ENCODE measurements at regions not wholly inside any gene's neighbourhood (a gene's known extent, or its start where the extent isn't known, plus 50 kb on each side); places are given as distances from the start of the nearest gene placed in this dataset.
"Not testable (repeated sequence)": the region's sequence is repeated elsewhere in the genome, so short reads cannot be mapped to it uniquely, and the experiment has no call there.

- no peak for DNase-seq (ENCODE audit: low read depth)
- no peak for TF ChIP-seq CTCF (IDR thresholded peaks at IDR 0.05; ENCODE audit: control insufficient read depth, extremely low read depth, insufficient read depth)
- no peak overlapping the region for H3K4me3 ChIP-seq (ENCODE audit: low read depth, low read length)
Observed at GRCh38 chr14:89743828-89744227, 210.7 kb downstream of the EFCAB11 start.

- peak; percentile 52 for DNase-seq (ENCODE audit: low read depth)
- TF ChIP-seq CTCF (IDR thresholded peaks at IDR 0.05; ENCODE audit: control insufficient read depth, extremely low read depth, insufficient read depth): no peak
Observed at GRCh38 chr14:89740241-89740640, 214.3 kb downstream of the EFCAB11 start.

GRCh38 chr14:89736881-89737280, 217.6 kb downstream of the EFCAB11 start:
- no peak for TF ChIP-seq CTCF (IDR thresholded peaks at IDR 0.05; ENCODE audit: control insufficient read depth, extremely low read depth, insufficient read depth)
- DNase-seq (ENCODE audit: low read depth): no peak

More at GRCh38 chr14:89740241-89740640, 214.3 kb downstream of the EFCAB11 start:
- no peak overlapping the region; the same call in 1 of the 2 replicates for H3K4me3 ChIP-seq (ENCODE audit: low read depth, low read length)

GRCh38 chr14:89731396-89731933, 223.1 kb downstream of the EFCAB11 start:
- no peak for DNase-seq (ENCODE audit: low read depth)
- H3K4me3 ChIP-seq (ENCODE audit: low read depth, low read length): no peak overlapping the region
- TF ChIP-seq CTCF (IDR thresholded peaks at IDR 0.05; ENCODE audit: control insufficient read depth, extremely low read depth, insufficient read depth): no peak

More at GRCh38 chr14:89736881-89737280, 217.6 kb downstream of the EFCAB11 start:
- no peak overlapping the region for H3K4me3 ChIP-seq (ENCODE audit: low read depth, low read length)

- DNase-seq (ENCODE audit: low read depth): no peak
- no peak for TF ChIP-seq CTCF (IDR thresholded peaks at IDR 0.05; ENCODE audit: control insufficient read depth, extremely low read depth, insufficient read depth)
- H3K4me3 ChIP-seq (ENCODE audit: low read depth, low read length): no peak overlapping the region
Observed at GRCh38 chr14:89730687-89731086, 223.8 kb downstream of the EFCAB11 start.

- TF ChIP-seq CTCF (IDR thresholded peaks at IDR 0.05; ENCODE audit: control insufficient read depth, extremely low read depth, insufficient read depth): no peak
- DNase-seq (ENCODE audit: low read depth): no peak
- no peak overlapping the region for H3K4me3 ChIP-seq (ENCODE audit: low read depth, low read length)
Observed at GRCh38 chr14:89728964-89729363, 225.6 kb downstream of the EFCAB11 start.

GRCh38 chr14:89726226-89726625, 228.3 kb downstream of the EFCAB11 start:
- H3K4me3 ChIP-seq (ENCODE audit: low read depth, low read length); DNase-seq (ENCODE audit: low read depth): not testable (repeated sequence)
